AG09319 (cell line): ENCODE measurements at regions not wholly inside any gene's neighbourhood (a gene's known extent, or its start where the extent isn't known, plus 50 kb on each side); places are given as distances from the start of the nearest gene placed in this dataset.

Experiments
- DNase-seq: peaks from one replicate; pipeline ENCODE4 v3.0.0-alpha.2; 2010; ENCODE audit warnings: low read depth; ENCODE audit errors: extremely low read depth
- CTCF ChIP-seq: IDR thresholded peaks from 2 replicates; pipeline ENCODE4 v1.5.1; 2011; ENCODE audit warnings: low read depth, mild to moderate bottlenecking, inconsistent platforms, low read length, moderate library complexity

- no peak for TF ChIP-seq CTCF
- no peak for DNase-seq
Measured at GRCh38 chr3:101150504-101150903, 157.3 kb upstream of the ABI3BP start.

- no peak for DNase-seq
- no peak for TF ChIP-seq CTCF
Measured at GRCh38 chr3:101149707-101150106, 156.5 kb upstream of the ABI3BP start.

GRCh38 chr3:101149251-101149650 lies 156.0 kb upstream of the ABI3BP start:
- TF ChIP-seq CTCF = no peak
- DNase-seq = no peak

GRCh38 chr3:101148001-101148400 lies 154.8 kb upstream of the ABI3BP start:
- TF ChIP-seq CTCF = no peak
- DNase-seq = no peak

- TF ChIP-seq CTCF = no peak
- no peak for DNase-seq
Measured at GRCh38 chr3:101146946-101147345, 153.7 kb upstream of the ABI3BP start.

- no peak for TF ChIP-seq CTCF
- DNase-seq = no peak
Measured at GRCh38 chr3:101144105-101144504, 150.9 kb upstream of the ABI3BP start.

- TF ChIP-seq CTCF = no peak
- DNase-seq = no peak
Measured at GRCh38 chr3:101143012-101143411, 149.8 kb upstream of the ABI3BP start.

GRCh38 chr3:101142160-101142559 lies 148.9 kb upstream of the ABI3BP start:
- DNase-seq = no peak
- TF ChIP-seq CTCF = no peak
